ENCODE measurements at regions not wholly inside any gene's neighbourhood (a gene's known extent, or its start where the extent isn't known, plus 50 kb on each side); places are given as distances from the start of the nearest gene placed in this dataset.
"Not testable (repeated sequence)": the region's sequence is repeated elsewhere in the genome, so short reads cannot be mapped to it uniquely, and the experiment has no call there.

DNA sequence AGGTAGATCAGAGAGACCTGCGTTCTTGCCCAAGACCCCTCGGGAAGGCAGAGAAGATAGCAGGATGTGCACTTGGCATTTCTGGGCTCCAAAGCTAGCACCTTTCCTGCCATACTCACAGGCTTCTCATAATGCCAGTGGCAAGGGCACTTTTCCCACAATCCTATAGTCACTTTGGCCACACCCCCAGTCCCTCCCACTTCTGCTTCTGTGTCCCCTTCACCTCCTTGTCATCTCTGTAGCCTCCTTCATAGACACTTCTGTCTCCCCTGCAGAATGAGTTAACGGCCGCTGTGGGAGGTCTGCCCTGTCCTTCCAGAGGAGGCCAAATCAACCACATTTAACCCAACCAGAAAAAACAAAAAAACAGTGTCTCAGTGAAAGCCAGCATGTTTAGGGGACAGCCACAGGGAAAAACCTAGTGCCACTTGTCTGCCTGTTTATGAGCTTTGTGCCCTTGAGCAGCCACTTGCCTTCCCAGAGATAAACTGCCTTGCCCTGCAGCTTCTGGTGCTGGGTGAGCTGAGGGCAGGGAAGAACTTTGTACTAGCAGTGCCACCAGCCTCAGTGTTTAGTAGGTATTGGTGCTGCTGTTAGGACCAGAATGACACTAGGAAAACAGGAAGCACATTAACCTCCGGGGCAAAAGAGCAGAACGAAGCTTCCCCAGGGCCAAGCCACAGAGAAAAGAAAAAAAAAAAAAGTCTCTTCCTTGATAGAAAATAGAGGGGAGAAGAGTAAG, 193.0 kb upstream of the PWP1 start:
- intact Hi-C loops (cut with DNase I), result no loop called here
- ATAC-seq (peak; percentile 27), DNase-seq (ENCODE audit: low spot score) (no peak)

DNA sequence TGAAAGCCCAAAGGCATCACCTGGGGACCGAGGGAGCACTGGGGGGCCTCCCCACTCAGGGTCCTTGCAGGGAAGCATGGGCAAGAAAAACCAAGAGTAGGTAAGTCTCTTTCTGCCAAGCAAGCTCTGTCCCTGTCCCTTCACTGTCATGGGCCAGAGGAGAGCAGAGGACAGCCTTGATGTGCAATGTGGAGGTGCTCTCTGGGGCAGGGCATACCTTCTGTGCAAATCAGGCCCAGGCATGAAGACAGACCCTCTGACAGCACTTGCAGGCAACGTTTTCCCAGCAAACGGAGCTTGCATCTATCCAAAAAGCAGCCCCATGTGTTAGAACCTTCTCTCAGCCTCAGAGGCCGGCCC, 192.5 kb upstream of the PWP1 start:
- intact Hi-C loops (cut with DNase I), result no loop called here
- no peak for DNase-seq (ENCODE audit: low spot score)
- ATAC-seq, result no peak

DNA sequence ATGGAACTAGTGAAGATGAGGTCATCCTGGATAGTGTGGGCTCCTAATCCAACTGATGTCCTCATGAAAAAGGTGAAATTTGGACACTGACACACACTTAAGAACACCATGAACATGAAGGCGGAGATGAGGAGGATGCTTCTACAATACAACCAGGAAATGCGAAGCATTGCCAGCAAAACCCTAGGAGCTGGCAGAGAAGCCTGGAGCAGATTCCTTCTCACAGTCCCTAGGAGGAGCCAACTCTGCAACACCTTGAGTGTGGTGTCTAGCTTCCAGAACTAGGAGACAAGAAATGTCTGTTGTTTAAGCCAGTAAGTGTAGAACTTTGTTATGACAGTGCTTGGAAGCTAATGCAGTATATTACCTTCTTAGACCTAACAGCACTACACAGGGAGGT, 191.9 kb upstream of the PWP1 start:
- intact Hi-C loops (cut with DNase I), result no loop called here
- DNase-seq (ENCODE audit: low spot score) (no peak), ATAC-seq (no peak)

DNA sequence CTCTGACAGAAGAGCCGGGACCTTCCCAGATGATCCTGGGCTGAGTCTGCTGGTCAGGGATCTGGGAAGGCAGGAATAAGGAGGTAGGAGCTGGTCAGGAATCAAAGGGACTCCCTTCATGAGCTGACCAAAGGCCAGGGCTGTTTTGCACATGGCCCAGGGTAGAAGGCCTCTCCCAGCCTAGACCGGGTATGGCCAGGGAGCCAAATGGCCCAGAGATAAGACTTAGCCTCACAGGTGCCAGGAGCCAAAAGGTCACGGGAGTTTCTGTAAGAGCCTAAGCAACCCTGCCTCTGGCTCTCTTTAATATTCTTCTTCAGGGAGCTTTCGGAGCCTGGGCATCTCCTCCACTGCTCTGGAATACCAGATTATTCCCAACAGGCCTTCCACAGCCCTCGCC, 191.3 kb upstream of the PWP1 start:
- DNase-seq (ENCODE audit: low spot score), result no peak

DNA sequence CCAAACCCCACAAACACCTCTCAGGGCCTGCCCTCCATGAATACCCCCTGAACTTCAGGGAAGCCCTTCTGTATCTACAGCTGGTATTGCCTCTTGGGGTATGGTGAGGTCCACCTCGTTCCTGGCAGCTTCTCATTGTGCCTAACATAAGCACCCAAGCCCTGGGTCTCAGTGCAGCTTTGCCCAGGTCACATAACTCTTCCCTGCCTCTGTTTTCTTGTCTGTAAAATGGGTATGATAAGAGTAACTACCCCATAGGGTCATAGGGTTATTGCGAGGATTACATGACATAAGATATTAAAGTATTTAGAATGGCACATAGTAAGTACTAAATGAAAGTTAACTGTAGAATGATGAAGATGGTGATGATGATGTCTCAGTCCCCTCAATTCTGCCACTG, 190.0 kb upstream of the PWP1 start:
- DNase-seq (ENCODE audit: low spot score), result no peak
- intact Hi-C loops (cut with DNase I), result no loop called here
- ATAC-seq, result no peak

More for the DNA sequence above, 191.3 kb upstream of the PWP1 start:
- ATAC-seq, result no peak
- intact Hi-C loops (cut with DNase I), result no loop called here

DNA sequence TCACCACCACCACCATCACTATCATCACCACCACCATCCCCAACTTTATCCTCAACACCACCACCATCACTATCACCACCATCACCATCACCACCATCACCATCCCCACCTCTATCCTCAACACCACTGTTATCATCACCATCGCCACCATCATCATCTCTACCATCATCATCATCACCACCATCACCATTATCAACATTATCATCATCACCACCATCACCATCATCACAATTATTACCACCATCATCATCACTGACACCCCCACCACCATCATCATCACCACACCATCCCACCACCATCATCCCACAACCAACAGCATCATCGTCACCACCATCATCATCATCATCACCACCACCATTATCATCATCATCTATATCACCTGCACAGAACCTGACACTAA, 188.4 kb upstream of the PWP1 start:
- DNase-seq (ENCODE audit: low spot score) (no peak), ATAC-seq (no peak)
- intact Hi-C loops (cut with DNase I), result no loop called here

DNA sequence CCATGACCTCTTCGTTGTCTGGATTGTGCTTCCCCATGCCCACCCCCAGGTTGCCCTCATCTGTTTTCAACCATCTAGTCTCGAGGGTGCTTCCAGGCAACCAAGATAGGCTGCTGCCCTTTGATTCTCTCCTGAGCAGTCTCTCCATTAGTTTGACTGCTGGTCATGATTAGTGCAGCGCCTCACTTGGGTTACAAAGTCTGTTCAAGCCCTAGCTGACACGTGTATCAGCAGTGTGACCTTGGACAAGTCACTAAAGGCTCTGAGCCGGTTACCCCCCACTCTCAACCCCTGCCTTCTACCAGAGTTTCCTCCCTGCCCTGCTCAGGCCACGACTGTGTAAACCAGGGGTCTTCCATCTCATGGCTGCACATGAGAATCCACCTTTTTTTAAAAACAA, 185.3 kb upstream of the PWP1 start:
- no peak for DNase-seq (ENCODE audit: low spot score)
- no peak for ATAC-seq
- intact Hi-C loops (cut with DNase I), result no loop called here

DNA sequence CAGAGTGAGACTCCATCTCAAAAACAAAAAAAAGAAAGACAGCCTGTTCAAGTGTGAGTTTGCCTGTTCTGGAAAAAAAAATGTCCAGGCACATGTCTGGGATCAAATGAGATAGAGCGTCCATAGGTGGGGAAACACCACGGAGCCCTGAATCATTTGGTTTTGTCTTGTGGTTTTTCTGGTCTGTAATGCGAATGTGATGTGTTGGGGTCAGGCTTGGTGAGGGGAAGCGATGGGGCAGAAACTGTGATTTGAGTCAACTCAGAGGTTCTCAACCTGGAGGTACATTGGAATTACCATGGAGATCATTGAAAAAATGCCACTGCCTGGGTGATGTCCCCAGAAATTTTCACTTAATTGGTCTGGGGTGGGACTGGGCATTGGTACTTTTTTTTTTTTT, 183.9 kb upstream of the PWP1 start:
- ATAC-seq (no peak), DNase-seq (ENCODE audit: low spot score) (no peak)
- intact Hi-C loops (cut with DNase I), result no loop called here

DNA sequence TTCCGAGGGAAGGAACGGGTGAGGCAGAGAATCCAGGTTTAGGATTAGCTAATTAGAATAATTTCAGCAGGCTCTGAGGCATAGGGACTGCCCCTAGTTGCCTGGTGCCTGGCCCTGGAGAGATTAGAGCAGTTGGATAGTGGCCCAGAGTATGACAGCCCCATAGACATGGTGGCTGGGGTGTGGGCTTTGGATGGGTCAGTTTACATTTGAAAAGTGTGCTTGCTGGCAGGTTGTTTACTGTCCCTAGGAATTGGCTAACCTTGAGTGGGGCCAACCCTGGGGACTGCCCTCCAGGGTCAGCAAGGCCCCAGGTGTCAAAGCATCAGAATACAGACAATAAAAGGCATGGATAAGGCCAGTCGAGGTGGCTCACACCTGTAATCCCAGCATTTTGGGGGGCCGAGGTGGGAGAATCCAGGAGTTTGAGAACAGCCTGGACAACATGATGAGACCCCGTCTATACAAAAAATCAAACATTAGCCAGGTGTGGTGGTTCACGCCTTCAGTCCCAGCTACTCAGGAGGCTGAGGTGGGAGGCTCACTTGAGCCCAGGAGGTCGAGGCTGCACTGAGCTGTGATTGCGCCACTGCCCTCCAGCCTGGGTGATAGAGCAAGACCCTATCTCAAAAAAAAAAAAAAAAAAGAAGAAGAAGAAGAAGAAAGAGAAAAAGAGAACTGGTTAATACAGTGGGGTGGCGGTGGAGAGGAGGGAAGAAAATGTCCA, 182.3 kb upstream of the PWP1 start:
- intact Hi-C loops (cut with DNase I), result no loop called here
- ATAC-seq (no peak), DNase-seq (ENCODE audit: low spot score) (no peak)

DNA sequence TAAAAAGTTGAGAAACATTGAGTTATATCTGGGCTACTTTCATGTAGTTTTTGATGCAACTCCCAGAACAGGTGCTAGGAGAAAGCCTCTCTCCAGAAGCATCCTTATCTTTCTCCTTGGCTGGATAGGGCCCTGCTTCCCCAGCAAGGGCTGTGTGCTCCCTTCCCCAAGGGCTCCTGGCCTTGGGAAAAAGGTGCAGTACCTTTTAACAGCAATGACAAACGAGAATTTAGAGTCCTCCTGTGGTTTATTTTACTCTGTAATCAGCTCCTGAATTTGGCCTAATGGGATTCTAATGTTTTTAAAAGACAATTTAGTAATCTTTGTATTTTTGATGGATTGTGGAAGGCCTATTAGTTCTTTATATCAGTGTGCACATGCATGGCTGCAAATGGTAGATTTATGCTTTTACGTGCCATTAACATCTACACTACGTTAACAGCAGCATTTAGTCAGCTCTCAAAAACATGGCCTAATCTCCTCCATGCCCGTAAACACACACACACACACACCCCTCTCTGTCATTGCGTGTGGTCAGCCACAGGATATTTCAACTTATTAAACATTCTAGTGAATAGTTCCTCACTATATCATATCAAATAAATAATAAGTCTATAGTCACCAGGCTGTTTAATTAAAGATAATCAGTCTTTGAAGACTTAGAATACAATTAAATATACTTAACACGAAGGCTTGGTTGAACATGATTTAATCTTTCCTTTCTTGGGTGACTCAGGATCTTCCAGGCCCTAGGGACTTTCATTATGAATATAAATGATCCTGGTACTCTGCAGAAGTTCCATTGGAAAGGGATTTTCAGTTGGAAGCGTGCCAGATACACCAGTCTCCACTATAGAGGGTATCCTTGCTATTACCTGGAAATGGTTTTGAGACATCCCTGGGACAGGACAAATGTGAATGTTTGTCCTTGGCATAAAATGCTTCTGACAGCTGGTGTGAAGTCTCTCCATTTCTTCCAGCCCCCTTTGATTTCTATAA, 181.4 kb upstream of the PWP1 start:
- ATAC-seq (no peak), DNase-seq (ENCODE audit: low spot score) (no peak)
- intact Hi-C loops (cut with DNase I), result no loop called here

DNA sequence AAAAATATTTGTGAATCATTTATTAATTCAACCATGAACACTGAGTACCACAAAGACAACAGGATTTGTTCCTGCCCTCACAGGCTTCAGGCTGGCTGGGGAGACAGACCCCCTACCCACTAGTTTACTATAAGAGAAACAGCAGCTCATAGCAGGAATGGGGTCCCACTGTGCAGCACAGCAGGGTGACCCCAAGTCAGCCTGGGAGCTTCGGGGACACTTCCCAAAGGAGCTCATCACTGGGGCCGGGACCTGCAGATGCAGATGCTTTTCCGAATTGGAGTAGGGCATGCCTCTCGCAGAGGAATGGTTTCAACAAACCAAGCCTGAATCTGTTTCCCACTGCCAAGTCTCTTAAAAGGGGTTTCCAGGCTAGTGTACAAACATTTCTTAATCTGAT, 176.2 kb upstream of the PWP1 start:
- intact Hi-C loops (cut with DNase I), result no loop called here
- DNase-seq (ENCODE audit: low spot score), result no peak
- ATAC-seq, result no peak

DNA sequence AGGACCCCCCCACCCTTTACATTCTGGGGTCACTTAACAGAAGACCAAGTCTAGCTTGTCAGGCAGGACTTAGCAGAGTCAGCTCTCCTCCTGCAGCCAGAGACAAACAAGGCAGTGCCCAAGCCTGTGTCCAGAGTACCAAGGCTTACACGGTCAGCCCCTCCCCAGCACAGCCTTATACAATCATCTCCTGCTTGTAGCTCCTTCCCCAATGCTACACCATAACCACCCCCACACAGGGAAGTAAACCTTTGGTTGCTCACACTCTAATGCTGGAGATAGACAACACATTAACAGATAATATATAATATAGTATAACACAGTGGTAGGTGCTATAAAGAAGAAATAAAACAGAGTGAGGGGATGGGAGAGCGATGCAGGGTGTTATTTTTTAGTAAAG, 175.4 kb upstream of the PWP1 start:
- intact Hi-C loops (cut with DNase I), result no loop called here
- DNase-seq (ENCODE audit: low spot score) (no peak), ATAC-seq (no peak)

DNA sequence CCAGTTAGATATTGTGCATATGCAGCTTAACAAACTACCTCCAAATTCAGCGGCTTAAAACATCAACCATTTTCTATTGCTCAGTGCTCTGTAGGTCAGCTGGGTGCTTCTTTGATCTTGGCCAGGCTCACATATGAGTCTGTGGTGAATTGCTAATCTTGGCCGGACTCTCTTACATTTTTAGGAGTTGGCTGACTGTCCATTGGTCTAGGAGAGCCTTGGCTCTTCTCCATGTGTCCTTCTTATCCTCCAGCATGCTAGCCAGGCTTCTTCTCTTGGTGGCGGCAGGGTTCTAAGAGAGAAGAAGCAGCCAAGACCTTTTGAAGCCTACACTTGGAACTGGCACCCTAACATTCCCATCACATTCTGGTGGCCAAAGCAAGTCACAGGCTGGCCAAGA, 174.3 kb upstream of the PWP1 start:
- no peak for DNase-seq (ENCODE audit: low spot score)
- no peak for ATAC-seq
- intact Hi-C loops (cut with DNase I), result no loop called here

DNA sequence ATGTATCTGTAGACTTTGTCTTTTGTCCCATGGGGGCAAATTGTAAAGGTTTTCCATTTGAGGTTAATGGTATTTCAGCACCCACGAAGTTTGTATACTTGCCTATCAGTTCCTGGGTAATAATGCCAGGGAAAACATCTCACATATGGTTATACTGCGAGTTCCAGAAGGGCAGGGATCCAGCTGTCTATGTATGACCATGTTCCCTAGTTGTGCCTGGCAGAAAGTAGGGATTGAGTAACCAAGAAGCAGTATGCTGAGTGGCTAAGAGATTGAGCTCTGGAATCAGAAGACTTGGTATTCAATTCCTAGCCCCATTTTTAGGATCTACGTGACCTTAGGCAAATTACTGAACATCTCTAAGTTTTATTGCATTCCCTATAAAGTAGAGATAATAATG, 173.2 kb upstream of the PWP1 start:
- DNase-seq (ENCODE audit: low spot score) (no peak), ATAC-seq (no peak)
- intact Hi-C loops (cut with DNase I), result no loop called here

DNA sequence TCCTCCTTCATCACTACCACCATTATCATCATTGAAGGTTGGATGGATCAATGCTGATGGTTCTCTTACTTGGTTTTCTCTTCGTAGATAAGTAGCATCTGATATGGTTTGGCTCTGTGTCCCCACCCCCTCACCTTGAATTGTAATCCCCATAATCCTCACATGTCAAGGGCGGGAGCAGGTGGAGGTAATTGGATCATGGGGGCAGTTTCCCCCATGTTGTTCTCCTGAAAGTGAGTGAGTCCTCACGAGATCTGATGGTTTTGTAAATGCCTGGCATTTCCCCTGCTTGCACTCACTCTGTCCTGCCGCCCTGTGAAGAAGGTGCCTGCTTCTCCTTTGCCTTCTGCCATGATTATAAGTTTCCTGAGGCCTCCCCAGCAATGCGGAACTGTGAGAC, 172.4 kb upstream of the PWP1 start:
- DNase-seq (ENCODE audit: low spot score), result no peak
- ATAC-seq, result no peak
- intact Hi-C loops (cut with DNase I), result no loop called here

DNA sequence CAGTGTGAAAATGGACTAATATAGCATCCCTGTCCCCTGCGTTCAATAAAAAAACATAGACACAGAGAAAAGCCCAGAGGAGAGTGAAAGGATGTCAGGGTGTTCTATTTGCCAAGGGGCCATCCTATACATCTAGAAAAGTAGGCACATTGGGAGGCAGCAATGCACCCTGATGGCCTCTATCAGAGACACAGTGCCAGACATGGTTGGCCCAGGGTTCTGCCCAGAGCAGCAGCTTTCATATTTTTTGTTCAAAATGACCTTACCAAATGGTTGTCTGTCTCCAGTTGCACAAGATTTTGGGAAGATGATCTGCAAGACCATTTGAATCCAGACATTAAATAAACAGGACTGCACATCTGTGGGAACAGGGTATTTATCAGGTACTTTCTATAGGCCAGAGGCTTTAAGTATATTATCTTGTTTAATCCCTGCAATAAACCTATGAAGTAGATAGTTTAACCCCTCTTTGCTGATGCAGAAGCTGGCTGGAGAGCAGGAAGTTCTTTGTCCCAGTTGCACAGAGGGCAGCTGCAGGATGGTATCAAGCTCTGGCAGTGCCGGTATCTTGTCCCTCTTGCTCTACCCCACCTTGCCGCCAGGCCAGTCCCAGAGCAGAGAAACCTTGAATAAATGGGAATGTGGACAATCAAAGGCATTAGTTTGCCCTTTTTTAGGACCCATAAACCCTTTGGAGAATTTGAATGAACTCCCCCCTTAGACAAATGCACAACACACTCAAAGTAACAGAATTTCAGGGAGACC, 171.8 kb upstream of the PWP1 start:
- intact Hi-C loops (cut with DNase I), result no loop called here
- ATAC-seq, result no peak

DNA sequence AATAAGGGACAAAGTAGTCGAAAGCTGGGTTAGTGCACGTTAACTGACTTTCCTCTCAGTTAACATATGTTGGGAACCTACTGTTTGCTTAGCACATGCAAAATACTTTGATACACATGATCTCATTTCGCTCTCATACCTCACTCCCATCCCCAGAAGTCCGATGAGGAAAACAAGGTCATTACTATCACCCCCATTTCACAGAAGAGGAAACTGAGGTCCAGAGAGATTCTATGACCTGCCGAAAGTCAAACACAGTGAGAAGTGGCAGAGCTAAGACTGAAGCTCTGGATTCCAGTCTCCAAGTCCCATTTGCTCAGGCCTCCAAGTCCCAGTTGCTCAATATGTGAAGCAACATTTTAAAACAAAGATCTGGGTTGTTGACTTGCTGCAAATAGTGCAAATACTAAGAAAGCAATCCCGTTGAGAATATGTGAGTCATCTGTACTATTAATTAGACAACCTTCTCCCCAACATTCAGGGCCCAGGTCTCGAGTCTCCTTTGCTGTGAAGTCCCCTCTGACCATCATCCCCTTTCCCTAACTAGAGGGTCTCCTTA, 170.6 kb upstream of the PWP1 start:
- intact Hi-C loops (cut with DNase I), result no loop called here
- no peak for DNase-seq (ENCODE audit: low spot score)

More for the DNA sequence above, 171.8 kb upstream of the PWP1 start:
- no peak for DNase-seq (ENCODE audit: low spot score)

DNA sequence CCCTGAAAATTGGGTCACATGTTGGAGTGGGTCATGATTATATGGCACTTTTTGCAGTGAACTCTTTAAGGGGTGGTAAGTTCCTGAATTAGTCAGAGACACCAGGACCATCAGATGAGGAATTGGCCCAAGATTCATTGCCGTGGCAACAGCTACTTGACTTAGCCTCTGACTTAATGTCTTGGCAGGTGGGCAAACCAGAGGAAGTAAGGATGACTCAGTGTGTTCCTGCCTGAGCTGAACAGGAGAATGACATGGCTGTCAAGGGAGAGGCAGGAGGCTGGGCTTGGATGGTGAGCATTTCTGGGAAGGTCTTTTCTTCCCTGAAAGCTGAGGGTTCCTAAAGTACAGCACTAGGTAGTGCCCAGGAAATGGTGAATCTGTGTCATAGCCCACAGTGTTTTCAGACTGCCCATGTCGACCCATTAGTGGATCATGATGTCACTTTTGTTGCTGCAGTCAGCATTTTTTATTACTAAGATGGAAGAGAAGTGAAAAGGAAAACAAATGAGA, 170.1 kb upstream of the PWP1 start:
- DNase-seq (ENCODE audit: low spot score) (peak; percentile 74), ATAC-seq (peak; percentile 96)
- intact Hi-C loops (cut with DNase I), result no loop called here

More for the DNA sequence above, 170.6 kb upstream of the PWP1 start:
- peak; percentile 93 for ATAC-seq

DNA sequence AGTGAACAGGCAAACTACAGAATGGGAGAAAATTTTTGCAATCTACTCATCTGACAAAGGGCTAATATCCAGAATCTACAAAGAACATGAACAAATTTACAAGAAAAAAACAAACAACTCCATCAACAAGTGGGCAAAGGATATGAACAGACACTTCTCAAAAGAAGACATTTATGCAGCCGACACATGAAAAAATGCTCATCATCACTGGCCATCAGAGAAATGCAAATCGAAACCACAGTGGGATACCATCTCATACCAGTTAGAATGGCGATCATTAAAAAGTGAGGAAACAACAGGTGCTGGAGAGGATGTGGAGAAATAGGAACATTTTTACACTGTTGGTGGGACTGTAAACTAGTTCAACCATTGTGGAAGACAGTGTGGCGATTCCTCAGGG, 167.8 kb upstream of the PWP1 start:
- DNase-seq (ENCODE audit: low spot score); intact Hi-C loops (cut with DNase I); ATAC-seq: not testable (repeated sequence)

Measured in sciatic nerve (tissue), 2 donors.